ENCODE measurements at regions not wholly inside any gene's neighbourhood (a gene's known extent, or its start where the extent isn't known, plus 50 kb on each side); places are given as distances from the start of the nearest gene placed in this dataset.

DNA sequence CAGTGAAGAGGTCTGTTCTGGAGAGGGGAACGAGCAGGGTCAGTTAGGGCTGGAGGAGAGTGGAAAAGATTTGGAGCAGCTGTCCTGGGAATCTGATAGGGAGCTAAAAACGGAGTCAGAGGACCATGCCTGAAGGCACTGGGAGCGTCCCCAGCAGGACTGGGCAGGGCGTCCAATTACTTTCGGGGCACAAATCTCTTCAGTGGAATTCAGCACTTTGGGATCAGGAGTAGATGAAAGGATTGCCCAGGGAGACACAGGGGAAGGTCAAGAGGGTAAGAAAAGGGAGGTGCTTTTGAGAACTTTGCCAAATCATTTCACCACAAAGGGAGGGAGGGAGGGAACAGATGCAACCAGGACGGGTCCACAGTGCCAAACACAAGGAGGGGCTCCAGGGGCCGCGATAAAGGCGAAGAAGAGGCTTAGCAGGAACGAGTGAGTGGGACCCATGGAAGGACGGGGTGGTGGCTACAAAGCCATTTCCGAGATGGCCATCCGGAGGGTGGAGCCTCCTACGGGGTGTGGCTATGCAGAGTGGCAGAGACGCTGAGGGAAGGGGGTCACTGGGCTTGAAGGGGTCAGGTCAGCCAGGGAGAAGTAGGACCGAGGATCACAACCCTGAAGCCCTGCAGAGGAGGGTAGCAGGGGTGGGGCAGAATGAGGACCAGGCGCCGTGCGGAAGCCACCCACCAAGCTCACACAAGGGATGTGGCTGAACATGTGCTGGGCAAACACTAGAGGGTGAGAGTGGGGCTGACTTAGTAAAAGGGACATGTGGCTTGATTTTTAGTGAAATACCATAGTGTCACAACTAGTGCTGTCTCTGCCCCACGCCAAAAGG, 180.0 kb upstream of the RREB1 start:
- Histone ChIP-seq H3K79me2 (ENCODE audit: insufficient read depth, low read length) (no peaks in the 10 kb centered on the region), H3K27ac (ENCODE audit: low read depth in 1 of 2, low read length in 2 of 2) (peak overlapping the region; percentile 62 to 65), H3K9ac (ENCODE audit: insufficient read depth, low read length, poor library complexity, severe bottlenecking) (peak overlapping the region; percentile 19), H3K4me3 (replicated peaks in 1 of 3; ENCODE audit: low read depth in 2 of 3, low read length in 3 of 3) (peak overlapping the region; percentile 0 to 72 (median 34)), H2AFZ (ENCODE audit: insufficient read depth, low read depth, low read length, poor library complexity, severe bottlenecking) (peak overlapping the region; percentile 69), H3K9me3 (replicated peaks in 1 of 2; ENCODE audit: control insufficient read depth in 1 of 2, insufficient read depth in 1 of 2, low read length in 2 of 2) (no peaks in the 10 kb centered on the region), H3K36me3 (replicated peaks in 1 of 2; ENCODE audit: control insufficient read depth in 1 of 2, insufficient read depth in 2 of 2, low read length in 2 of 2) (no peaks in the 10 kb centered on the region), H3K27me3 (ENCODE audit: control insufficient read depth in 2 of 2, insufficient read depth in 2 of 2, low read length in 2 of 2) (no peaks in the 10 kb centered on the region), H3K4me2 (replicated peaks; ENCODE audit: extremely low read depth, low read length, poor library complexity, severe bottlenecking) (peak overlapping the region; percentile 63), H4K20me1 (ENCODE audit: insufficient read depth, low read length) (no peaks in the 10 kb centered on the region), H3K4me1 (ENCODE audit: control insufficient read depth in 1 of 2, insufficient read depth in 2 of 2, low read length in 2 of 2) (peaks cover 31 to 42% of the 10 kb centered on the region in 2 donors)
- no peaks in the 10 kb centered on the region for H3K36me3 Mint-ChIP-seq
- peaks cover 0 to 3% (median 0%) of the 10 kb centered on the region in 7 donors for H3K9me3 Mint-ChIP-seq
- H3K27ac Mint-ChIP-seq: peak overlapping the region; percentile 76 to 95 (median 90)
- intact Hi-C loops (cut with micrococcal nuclease): loop anchor here in 1 of 2 donors (5.0 kb wide), 1 partner anchor 35 kb away; no protein-coding TSS in a partner anchor
- H3K4me1 Mint-ChIP-seq: peaks cover 48% of the 10 kb centered on the region
- peak; percentile 47 to 60 (median 57) for DNase-seq
- 53% methylated on average over 18 of the region's 20 CpGs for whole genome bisulfite sequencing (ENCODE audit: insufficient coverage)
- peak overlapping the region; percentile 80 to 93 for H3K4me3 Mint-ChIP-seq
- peak; percentile 62 for TF ChIP-seq CTCF (IDR thresholded peaks at IDR 0.05)
- H3K27me3 Mint-ChIP-seq (ENCODE audit: low read depth in 3 of 3): peaks cover 0 to 3% (median 0%) of the 10 kb centered on the region in 3 donors

- no peak for DNase-seq
Observed at GRCh38 chr6:6930223-6930880, 177.4 kb upstream of the RREB1 start.

More at GRCh38 chr6:6930223-6930880, 177.4 kb upstream of the RREB1 start:
- Mint-ChIP-seq H3K9me3 (peaks cover 0 to 5% (median 0%) of the 10 kb centered on the region in 7 donors), H3K27me3 (ENCODE audit: low read depth in 3 of 3) (peaks cover 0 to 5% (median 0%) of the 10 kb centered on the region in 3 donors), H3K4me3 (no peak overlapping the region), H3K27ac (no peak overlapping the region), H3K4me1 (peaks cover 48% of the 10 kb centered on the region), H3K36me3 (no peaks in the 10 kb centered on the region)
- Histone ChIP-seq H3K4me1 (ENCODE audit: control insufficient read depth in 1 of 2, insufficient read depth in 2 of 2, low read length in 2 of 2) (peaks cover 31 to 42% of the 10 kb centered on the region in 2 donors), H3K79me2 (ENCODE audit: insufficient read depth, low read length) (no peaks in the 10 kb centered on the region), H3K36me3 (replicated peaks in 1 of 2; ENCODE audit: control insufficient read depth in 1 of 2, insufficient read depth in 2 of 2, low read length in 2 of 2) (no peaks in the 10 kb centered on the region), H2AFZ (ENCODE audit: insufficient read depth, low read depth, low read length, poor library complexity, severe bottlenecking) (no peak overlapping the region), H3K9ac (ENCODE audit: insufficient read depth, low read length, poor library complexity, severe bottlenecking) (no peak overlapping the region), H3K27me3 (ENCODE audit: control insufficient read depth in 2 of 2, insufficient read depth in 2 of 2, low read length in 2 of 2) (no peaks in the 10 kb centered on the region), H3K9me3 (replicated peaks in 1 of 2; ENCODE audit: control insufficient read depth in 1 of 2, insufficient read depth in 1 of 2, low read length in 2 of 2) (no peaks in the 10 kb centered on the region), H3K4me3 (replicated peaks in 1 of 3; ENCODE audit: low read depth in 2 of 3, low read length in 3 of 3) (no peak overlapping the region), H4K20me1 (ENCODE audit: insufficient read depth, low read length) (no peaks in the 10 kb centered on the region), H3K27ac (ENCODE audit: low read depth in 1 of 2, low read length in 2 of 2) (no peak overlapping the region), H3K4me2 (replicated peaks; ENCODE audit: extremely low read depth, low read length, poor library complexity, severe bottlenecking) (no peak overlapping the region)
- intact Hi-C loops (cut with micrococcal nuclease): no loop called here
- 83% methylated on average over 7 of the region's 9 CpGs for WGBS (ENCODE audit: insufficient coverage)
- TF ChIP-seq CTCF (IDR thresholded peaks at IDR 0.05): no peak

All from CD14-positive monocyte (primary cell).